Type B pancreatic cell (in vitro differentiated cells): ENCODE measurements at regions not wholly inside any gene's neighbourhood (a gene's known extent, or its start where the extent isn't known, plus 50 kb on each side); places are given as distances from the start of the nearest gene placed in this dataset.

Source experiments
- DNase-seq: peaks from one replicate; pipeline ENCODE4 v3.0.0; 2021; ENCODE audit warnings: mixed read lengths; ENCODE audit not compliant: unreplicated experiment; ENCODE audit errors: extremely low spot score
- H3K27ac Mint-ChIP-seq: 2 replicates; pipeline ENCODE4 v1.8.0; 2021; ENCODE audit warnings: mild to moderate bottlenecking, mixed read lengths
- H3K27me3 Mint-ChIP-seq: 2 replicates; pipeline ENCODE4 v1.8.0; 2021; ENCODE audit warnings: mixed read lengths
- H3K36me3 Mint-ChIP-seq: 2 replicates; pipeline ENCODE4 v1.8.0; 2021; ENCODE audit warnings: mixed read lengths
- H3K4me1 Mint-ChIP-seq: one replicate; pipeline ENCODE4 v1.8.0; 2021; ENCODE audit warnings: mixed read lengths; ENCODE audit not compliant: unreplicated experiment
- H3K4me3 Mint-ChIP-seq: 2 replicates; pipeline ENCODE4 v1.8.0; 2021; ENCODE audit warnings: mild to moderate bottlenecking, mixed read lengths
- H3K9me3 Mint-ChIP-seq: 2 replicates; pipeline ENCODE4 v1.8.0; 2021; ENCODE audit warnings: mixed read lengths
- CTCF ChIP-seq: fragments of 200-600 bp; sonication (generic); conservative IDR thresholded peaks from 2 replicates; pipeline ENCODE4 v1.5.0; 2021; ENCODE audit warnings: antibody characterized with exemption, mild to moderate bottlenecking

- no peaks in the 10 kb centered on the region for H3K9me3 Mint-ChIP-seq
These were observed 461.0 kb upstream of the JARID2 start for GRCh38 chr6:14784596-14785492.

GRCh38 chr6:14785493-14785790, 460.4 kb upstream of the JARID2 start:
- Mint-ChIP-seq H3K4me3 (no peak overlapping the region), H3K27me3 (peaks cover 9% of the 10 kb centered on the region), H3K4me1 (peaks cover 37% of the 10 kb centered on the region), H3K27ac (no peak overlapping the region), H3K9me3 (no peaks in the 10 kb centered on the region), H3K36me3 (no peaks in the 10 kb centered on the region)
- TF ChIP-seq CTCF: no peak
- DNase-seq: no peak

More at GRCh38 chr6:14784596-14785492, 461.0 kb upstream of the JARID2 start:
- no peak for TF ChIP-seq CTCF
- Mint-ChIP-seq H3K27ac (no peak overlapping the region), H3K27me3 (peaks cover 7% of the 10 kb centered on the region), H3K4me1 (peaks cover 35% of the 10 kb centered on the region), H3K4me3 (peak overlapping the region; percentile 41), H3K36me3 (no peaks in the 10 kb centered on the region)
- no peak for DNase-seq

- Mint-ChIP-seq H3K4me1 (peaks cover 34% of the 10 kb centered on the region), H3K4me3 (no peak overlapping the region), H3K27me3 (peaks cover 9% of the 10 kb centered on the region), H3K27ac (no peak overlapping the region), H3K36me3 (no peaks in the 10 kb centered on the region), H3K9me3 (no peaks in the 10 kb centered on the region)
- DNase-seq: no peak
- TF ChIP-seq CTCF: no peak
These were observed 459.9 kb upstream of the JARID2 start for GRCh38 chr6:14786008-14786407.

- no peak overlapping the region for H3K27ac Mint-ChIP-seq
- H3K4me1 Mint-ChIP-seq: peaks cover 33% of the 10 kb centered on the region
- peaks cover 9% of the 10 kb centered on the region for H3K27me3 Mint-ChIP-seq
- no peaks in the 10 kb centered on the region for H3K9me3 Mint-ChIP-seq
- TF ChIP-seq CTCF: no peak
- no peak overlapping the region for H3K4me3 Mint-ChIP-seq
- no peak for DNase-seq
- H3K36me3 Mint-ChIP-seq: no peaks in the 10 kb centered on the region
These were observed 459.4 kb upstream of the JARID2 start for GRCh38 chr6:14786455-14786854.

GRCh38 chr6:14787250-14787649, 458.6 kb upstream of the JARID2 start:
- H3K27ac Mint-ChIP-seq: no peak overlapping the region
- H3K4me3 Mint-ChIP-seq: no peak overlapping the region
- DNase-seq: no peak
- TF ChIP-seq CTCF: no peak
- H3K4me1 Mint-ChIP-seq: peaks cover 36% of the 10 kb centered on the region
- H3K9me3 Mint-ChIP-seq: no peaks in the 10 kb centered on the region
- no peaks in the 10 kb centered on the region for H3K36me3 Mint-ChIP-seq
- H3K27me3 Mint-ChIP-seq: peaks cover 9% of the 10 kb centered on the region
